Osteoblast (primary cell): ENCODE measurements at regions not wholly inside any gene's neighbourhood (a gene's known extent, or its start where the extent isn't known, plus 50 kb on each side); places are given as distances from the start of the nearest gene placed in this dataset.

Experiments used
- DNase-seq: peaks from one replicate; pipeline ENCODE4 v3.0.0; 2011; ENCODE audit warnings: low spot score, mixed read lengths; ENCODE audit not compliant: insufficient read length; ENCODE audit errors: missing footprints
- H2AFZ ChIP-seq: 2 replicates; pipeline ENCODE4 v1.6.0; 2011; ENCODE audit warnings: mild to moderate bottlenecking, low read length
- H3K27ac ChIP-seq: 2 replicates; pipeline ENCODE4 v1.5.1; 2011; ENCODE audit warnings: mild to moderate bottlenecking, low read depth, low read length, moderate library complexity
- H3K27me3 ChIP-seq: 2 replicates; pipeline ENCODE4 v1.6.0; 2012; ENCODE audit warnings: mild to moderate bottlenecking, control low read depth, inconsistent platforms, low read length, moderate library complexity; ENCODE audit not compliant: insufficient read depth
- H3K36me3 ChIP-seq: 2 replicates; pipeline ENCODE4 v1.5.1; 2011; ENCODE audit warnings: mild to moderate bottlenecking, low read length, control low read depth, moderate library complexity; ENCODE audit not compliant: insufficient read depth
- H3K4me1 ChIP-seq: 2 replicates; pipeline ENCODE4 v1.5.1; 2011; ENCODE audit warnings: mild to moderate bottlenecking, low read length, control low read depth, moderate library complexity; ENCODE audit not compliant: insufficient read depth
- H3K4me2 ChIP-seq: 2 replicates; pipeline ENCODE4 v1.6.0; 2011; ENCODE audit warnings: mild to moderate bottlenecking, low read length; ENCODE audit not compliant: insufficient read depth
- H3K4me3 ChIP-seq: fragments of 200-600 bp; sonication (generic); 3 replicates; pipeline ENCODE4 v1.5.1; 2012; ENCODE audit warnings: mild to moderate bottlenecking, low read length, inconsistent platforms; ENCODE audit not compliant: insufficient read depth
- H3K79me2 ChIP-seq: 2 replicates; pipeline ENCODE4 v1.6.0; 2012; ENCODE audit warnings: mild to moderate bottlenecking, low read length, control low read depth, inconsistent platforms; ENCODE audit not compliant: insufficient read depth
- H3K9me3 ChIP-seq: 2 replicates; pipeline ENCODE4 v1.5.1; 2011; ENCODE audit warnings: low read depth, low read length, control low read depth
- H4K20me1 ChIP-seq: 2 replicates; pipeline ENCODE4 v1.6.0; 2012; ENCODE audit warnings: mild to moderate bottlenecking, low read length, control low read depth; ENCODE audit not compliant: insufficient read depth
- CTCF ChIP-seq: IDR thresholded peaks from 2 replicates; pipeline ENCODE4 v1.5.1; 2011; ENCODE audit warnings: mild to moderate bottlenecking, low read depth, low read length, moderate library complexity; ENCODE audit errors: extremely low read depth

- Histone ChIP-seq H3K27me3 (no peaks in the 10 kb centered on the region), H3K9me3 (no peaks in the 10 kb centered on the region), H2AFZ (no peak overlapping the region), H3K4me1 (no peaks in the 10 kb centered on the region), H4K20me1 (no peaks in the 10 kb centered on the region), H3K27ac (no peak overlapping the region), H3K4me3 (no peak overlapping the region), H3K4me2 (no peak overlapping the region), H3K36me3 (no peaks in the 10 kb centered on the region), H3K79me2 (no peaks in the 10 kb centered on the region)
- TF ChIP-seq CTCF: no peak
- no peak for DNase-seq
Measured at GRCh38 chr10:8128511-8128910, 74.0 kb downstream of the GATA3 start.

GRCh38 chr10:8129438-8129837 is 75.0 kb downstream of the GATA3 start:
- Histone ChIP-seq H3K27ac (no peak overlapping the region), H3K9me3 (no peaks in the 10 kb centered on the region), H4K20me1 (no peaks in the 10 kb centered on the region), H3K79me2 (no peaks in the 10 kb centered on the region), H3K36me3 (no peaks in the 10 kb centered on the region), H3K27me3 (no peaks in the 10 kb centered on the region), H3K4me1 (no peaks in the 10 kb centered on the region), H2AFZ (no peak overlapping the region), H3K4me2 (no peak overlapping the region), H3K4me3 (no peak overlapping the region)
- no peak for DNase-seq
- no peak for TF ChIP-seq CTCF

GRCh38 chr10:8130973-8131911 is 76.8 kb downstream of the GATA3 start:
- H3K79me2 ChIP-seq: no peaks in the 10 kb centered on the region

More at GRCh38 chr10:8130973-8131911, 76.8 kb downstream of the GATA3 start:
- Histone ChIP-seq H3K27ac (no peak overlapping the region), H3K4me2 (no peak overlapping the region), H3K36me3 (no peaks in the 10 kb centered on the region), H3K27me3 (no peaks in the 10 kb centered on the region), H2AFZ (no peak overlapping the region), H3K4me1 (no peaks in the 10 kb centered on the region), H3K9me3 (no peaks in the 10 kb centered on the region), H3K4me3 (no peak overlapping the region), H4K20me1 (no peaks in the 10 kb centered on the region)
- no peak for TF ChIP-seq CTCF
- no peak for DNase-seq
